Fibroblast of upper back skin (primary cell): ENCODE measurements at regions not wholly inside any gene's neighbourhood (a gene's known extent, or its start where the extent isn't known, plus 50 kb on each side); places are given as distances from the start of the nearest gene placed in this dataset.
"Not testable (repeated sequence)": the region's sequence is repeated elsewhere in the genome, so short reads cannot be mapped to it uniquely, and the experiment has no call there.

ENCODE experiments used
- DNase-seq: peaks from one replicate; pipeline ENCODE4 v3.0.0-alpha.2; 2013

DNA sequence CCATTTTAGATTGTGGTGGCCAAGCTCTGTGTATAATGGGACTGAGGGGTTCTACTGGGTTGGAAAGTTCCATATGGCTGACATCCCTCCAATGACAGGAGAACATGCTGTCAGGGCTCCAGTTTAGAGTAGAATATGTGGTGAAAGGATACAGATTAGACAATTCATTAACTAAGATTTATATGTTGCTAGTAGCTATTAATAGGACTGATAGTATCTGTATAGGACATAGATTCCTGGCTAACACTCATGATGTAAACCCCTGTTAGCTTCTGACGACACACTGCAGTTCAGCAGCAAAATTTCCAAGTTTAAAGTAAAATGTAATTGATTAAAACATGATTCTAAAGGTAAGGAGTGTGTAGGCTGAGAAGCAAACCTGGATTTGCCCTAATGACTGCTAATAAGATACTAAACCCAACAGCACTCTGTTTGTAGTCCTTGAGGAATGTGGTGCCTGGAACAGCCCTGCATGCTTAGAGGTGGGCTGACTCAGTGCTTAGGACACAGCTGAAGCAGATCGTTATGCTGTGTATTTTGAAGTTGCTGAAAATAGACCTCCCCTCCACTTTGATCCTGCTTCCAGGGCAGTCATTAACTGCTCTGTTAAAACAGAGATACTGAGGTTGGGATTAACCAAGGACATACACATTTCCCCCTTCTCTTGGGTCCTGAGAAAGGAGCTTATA, 1129.6 kb downstream of the SORCS3 start:
- peak; percentile 6 for DNase-seq

DNA sequence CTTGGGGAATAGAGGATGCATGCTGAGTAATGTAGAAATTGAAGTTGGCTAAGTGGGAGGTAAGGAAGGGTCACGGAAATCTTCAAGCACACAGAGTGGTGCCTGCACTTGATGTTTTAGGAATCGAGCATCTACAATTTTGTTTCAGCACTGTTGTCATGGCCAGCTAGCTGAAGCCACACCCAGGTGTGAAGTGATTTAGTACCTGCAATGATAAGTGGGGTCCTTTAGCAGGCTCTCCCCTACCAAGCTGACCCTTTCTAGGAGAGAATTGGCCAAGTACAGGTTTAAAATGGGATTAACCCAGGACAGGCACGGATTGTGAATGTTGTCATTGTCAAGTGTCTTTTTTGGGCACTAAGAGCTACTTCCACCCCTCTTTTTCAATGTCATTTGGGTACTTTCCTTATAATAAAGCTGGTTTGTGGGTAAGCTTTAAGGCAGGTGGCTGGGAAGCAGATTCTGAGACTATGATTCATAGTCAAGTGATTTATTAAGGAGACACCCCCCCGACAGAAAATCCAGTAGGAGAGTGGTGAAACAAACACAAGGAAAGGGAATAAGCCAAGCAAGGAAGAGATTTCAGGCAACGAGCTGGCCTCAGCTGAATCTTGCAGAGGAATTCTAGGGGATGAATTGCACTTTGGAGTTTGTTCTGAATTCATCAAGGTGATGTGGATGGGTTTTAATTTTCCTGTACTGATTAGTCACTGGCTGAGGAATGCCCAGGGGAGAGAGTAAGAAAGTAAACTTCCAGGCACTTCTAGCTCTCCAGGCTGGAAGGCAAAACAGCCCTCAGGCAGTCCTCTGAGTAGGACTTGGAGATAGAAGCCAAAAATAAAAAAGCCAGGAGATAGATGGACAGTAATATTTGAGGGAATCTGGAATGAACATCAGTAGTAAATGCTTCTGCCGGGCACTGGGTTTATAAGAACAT, 1128.4 kb downstream of the SORCS3 start:
- DNase-seq = peak; percentile 18

DNA sequence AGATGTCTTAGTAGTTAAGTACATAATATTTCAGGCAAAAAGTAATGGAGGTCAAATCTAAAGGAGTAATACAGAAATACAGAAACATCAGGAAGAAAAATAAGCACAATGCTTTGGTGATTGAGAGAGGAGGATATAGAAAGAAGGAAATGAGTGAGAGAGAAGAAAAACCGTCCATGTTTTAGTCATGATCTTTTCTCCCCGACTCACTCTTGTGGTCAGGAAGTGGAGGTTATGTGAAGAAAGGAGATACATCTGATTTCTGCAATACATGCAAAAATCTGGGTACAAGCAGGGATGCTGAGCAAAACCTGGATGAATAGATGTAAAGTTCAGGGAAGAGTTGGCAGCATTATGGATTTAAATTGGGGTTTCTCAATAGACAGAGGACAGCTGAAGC, 1122.5 kb downstream of the SORCS3 start:
- no peak for DNase-seq

DNA sequence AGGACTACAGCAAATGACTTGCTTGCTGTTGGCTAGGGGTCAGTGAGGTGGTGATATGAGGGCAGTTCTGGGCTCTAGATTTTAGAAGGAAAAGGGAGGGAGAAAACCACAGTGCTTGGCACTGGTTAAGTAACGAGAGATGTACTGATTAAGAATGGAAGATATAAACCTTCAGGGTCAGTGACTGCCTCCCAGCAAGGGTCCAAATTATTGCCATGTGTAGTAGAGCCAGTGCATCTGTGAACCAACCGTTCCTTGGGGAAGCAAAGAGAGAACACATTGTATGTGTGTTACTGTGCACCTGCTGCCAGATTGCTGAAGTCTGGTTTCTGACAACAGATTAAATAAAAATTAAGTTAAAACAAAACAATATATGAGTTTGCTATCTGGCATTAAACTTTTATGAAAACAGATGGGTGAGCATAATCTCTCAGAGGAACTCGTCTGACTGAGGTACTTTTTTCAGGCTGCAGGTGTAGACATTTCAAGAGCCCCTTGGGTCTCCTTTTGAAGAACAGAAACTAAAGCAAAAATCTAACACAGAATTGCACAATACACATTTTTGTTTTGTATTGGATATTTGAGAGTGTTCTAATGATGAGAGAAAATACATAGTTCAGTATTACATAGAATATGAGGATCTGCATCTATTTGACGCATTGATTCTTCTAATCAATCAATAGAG, 1120.6 kb downstream of the SORCS3 start:
- DNase-seq = no peak

DNA sequence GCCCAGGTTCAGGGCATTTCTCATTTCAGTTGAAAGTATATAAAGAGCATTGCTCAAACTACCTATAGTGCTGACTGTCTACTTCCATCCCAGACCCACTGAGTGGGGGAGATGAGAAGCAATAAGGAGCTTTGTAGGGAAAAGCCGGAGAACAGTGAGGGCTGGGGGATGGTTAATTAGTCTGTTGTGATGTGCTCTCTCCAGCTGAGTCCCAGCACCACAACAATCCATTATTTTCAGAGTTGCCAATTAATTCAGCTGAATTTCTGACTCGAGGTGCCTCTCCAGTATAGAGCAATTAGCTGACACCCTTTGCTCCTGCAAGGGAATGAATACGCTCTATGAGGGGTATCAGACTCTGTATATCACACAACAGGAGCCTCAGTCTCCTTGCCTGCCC, 1118.6 kb downstream of the SORCS3 start:
- DNase-seq = no peak

DNA sequence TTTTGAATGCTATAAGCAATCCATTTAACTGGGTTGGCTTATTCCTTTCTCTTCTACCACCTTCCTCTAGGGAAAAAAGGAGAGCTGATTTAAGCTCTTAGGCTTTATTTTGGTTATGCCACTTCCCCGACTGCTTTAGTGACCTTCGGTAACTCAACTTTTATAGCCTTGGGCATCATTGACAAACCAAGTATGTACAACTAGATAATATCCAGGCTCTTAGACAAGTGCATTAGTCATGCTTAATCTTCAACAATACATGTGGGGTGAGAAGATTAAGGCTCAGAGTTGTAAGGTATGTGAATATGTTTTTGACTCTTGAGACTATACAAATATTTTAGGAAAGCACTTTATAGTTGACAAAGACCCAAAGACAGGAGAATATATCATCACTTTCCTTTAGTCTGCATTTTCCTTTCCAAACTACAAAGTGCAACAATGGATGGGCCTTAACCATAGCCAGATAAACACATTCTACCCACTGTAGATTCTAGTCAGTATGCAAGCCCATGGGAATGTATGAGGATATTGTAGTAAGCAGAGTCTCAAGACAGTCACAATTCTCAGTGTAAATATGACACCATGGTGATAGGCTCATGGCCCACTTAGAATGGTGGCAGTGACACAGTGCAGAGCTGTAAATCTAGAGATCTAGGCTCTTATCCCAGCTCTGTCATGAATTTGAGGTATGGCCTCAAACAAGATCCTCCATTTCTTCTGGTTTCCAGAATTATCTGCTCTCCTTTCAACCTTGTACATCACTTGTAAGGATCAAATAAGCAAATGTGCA, 1117.3 kb downstream of the SORCS3 start:
- DNase-seq = no peak

DNA sequence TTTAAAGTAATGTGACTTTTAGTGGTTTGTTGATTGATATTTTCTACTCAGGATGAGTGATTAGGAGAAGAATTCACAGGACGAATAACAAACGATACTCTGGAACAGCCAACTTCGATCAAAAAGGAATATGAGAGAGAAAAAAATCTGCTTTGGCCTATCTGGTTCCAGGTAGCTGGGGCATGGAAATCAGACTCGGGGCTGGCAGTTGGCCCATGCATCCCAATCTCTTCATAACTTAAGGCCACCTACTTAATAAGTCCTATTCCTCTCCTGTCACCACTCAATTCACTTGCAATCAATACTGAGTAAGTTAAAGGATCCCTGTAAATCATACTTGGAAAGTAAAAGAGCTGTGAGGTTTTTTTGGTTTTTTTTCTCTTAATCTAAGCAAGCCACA, 1116.2 kb downstream of the SORCS3 start:
- DNase-seq = no peak

DNA sequence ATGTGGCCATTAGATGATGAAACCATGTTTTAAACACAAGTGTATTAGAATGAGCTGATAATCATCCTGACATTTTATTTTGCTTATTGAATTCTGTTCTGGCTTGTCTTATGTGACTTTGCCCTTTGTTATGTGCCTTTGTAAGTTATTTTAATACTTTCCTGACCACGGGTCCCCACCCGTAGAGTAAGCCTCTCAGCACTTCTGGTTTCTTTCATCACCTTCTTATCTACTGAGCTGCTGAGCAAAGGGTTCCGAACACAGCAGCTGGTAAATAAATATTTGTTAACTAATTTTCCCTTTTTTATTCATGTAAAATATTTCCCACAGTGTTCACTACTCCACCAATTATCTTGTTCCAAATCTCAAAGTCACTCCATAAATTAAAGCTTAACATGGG, 1115.3 kb downstream of the SORCS3 start:
- DNase-seq = no peak

DNA sequence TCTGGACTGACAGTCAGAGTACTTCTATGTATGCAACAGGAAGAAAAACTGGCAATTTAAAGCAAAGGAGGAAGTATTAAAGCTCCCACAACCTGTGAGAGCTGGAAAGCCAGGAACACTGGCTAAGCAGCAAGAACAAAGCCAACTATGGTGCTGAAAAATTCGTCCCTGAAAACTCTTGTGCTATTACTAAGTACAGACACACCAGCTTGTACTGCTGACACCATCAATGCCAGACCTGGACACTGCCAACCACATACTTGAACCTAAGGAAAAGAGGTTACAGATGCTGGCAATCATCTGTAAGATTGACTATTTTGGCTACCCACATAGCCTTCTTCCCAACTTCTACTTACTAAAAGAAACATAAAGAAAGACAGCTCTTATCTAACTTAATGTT, 1110.6 kb downstream of the SORCS3 start:
- no peak for DNase-seq

DNA sequence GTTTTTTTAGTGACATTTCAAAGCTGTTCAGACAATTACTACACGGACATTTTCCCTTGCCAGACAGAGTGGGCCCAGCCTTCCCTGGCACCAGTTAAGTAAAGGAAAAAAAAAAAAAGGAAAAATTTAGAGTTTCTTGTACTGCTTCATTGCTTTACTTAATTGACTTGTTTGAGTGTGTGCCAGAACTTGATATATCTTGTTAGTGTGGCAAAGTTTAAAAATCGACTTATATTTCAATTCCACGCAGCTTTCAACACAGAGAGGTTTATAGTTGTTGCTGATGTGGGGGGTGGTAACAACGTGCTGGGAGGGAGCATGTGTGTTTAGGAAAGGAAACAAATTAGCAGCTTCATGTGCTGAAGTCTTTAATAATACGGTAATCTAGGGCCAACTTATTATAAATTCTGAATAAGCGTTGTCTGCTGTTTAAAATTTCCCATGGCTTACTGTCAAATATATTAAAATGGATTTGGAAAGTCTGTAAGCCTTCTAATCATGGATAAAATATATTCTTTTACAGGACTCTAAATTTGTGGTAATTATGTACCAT, 1104.6 kb downstream of the SORCS3 start:
- no peak for DNase-seq

DNA sequence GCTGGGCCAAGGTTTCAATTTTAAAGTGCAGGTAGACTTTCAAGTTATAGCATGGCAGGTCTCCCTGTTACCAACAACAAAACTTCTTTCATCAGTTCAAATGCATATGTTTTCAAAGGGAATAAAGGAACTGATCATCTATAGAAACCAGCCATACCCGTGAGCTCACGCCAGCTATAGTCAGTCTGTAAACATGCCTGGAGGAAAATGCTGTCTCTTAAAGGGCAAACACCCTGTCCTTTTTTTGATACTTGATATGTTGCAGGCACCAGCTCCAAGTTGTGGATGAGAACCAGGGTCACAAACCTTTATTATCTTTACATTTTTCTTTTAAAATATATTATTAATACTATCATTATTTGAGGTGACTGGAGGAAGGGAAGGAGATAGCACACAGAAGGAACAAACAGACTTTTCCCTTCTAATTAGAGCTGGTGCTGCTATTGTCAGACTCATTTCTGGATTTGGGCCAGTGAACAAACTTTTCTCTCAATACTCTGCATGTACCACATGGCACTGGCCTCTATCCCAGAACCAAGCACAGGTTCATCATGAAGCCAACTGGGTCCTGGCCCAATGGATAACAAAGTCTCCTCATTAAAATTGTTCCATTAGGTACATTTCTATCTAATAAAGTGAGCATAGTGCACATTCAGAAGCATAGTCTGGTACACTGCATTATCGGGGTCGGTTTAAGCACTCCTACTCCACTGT, 1102.4 kb downstream of the SORCS3 start:
- DNase-seq = no peak

DNA sequence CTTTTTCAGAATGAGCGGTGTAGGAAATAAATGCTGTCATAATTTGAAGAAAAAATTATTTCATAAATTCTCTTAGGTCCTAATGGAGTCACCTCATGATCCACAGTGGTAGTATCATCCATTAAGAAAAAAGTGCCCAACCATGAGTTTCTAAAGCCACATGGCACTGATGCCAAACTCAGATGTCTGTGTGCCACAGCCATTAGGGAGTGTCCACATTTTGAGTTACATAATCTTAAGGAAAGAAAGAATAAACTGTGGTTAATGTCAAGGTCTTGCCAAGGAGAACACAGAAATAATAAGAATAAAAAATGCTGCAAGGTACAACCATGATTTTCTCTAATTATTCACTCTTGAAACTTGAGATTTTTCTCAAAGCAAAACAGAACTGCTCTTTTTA, 1101.8 kb downstream of the SORCS3 start:
- no peak for DNase-seq

DNA sequence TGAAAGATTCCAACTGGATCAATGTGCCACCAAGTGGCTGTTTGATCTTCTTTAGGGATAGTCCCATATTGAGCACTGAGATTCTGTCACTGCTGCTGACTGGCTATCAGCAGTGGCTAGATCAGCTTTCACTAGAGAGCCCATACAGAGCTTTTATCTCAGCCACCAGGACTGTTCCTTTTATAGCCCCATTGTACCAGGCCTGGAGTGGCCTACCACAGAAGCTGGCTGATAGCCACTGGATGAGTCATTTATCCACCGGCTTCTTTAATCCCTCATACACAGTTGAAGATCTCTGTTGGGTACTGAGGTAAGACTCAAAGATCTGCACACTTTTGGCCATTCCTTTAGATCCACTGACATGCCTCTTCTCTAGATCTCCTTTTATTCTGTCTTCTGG, 1101.1 kb downstream of the SORCS3 start:
- DNase-seq = no peak

DNA sequence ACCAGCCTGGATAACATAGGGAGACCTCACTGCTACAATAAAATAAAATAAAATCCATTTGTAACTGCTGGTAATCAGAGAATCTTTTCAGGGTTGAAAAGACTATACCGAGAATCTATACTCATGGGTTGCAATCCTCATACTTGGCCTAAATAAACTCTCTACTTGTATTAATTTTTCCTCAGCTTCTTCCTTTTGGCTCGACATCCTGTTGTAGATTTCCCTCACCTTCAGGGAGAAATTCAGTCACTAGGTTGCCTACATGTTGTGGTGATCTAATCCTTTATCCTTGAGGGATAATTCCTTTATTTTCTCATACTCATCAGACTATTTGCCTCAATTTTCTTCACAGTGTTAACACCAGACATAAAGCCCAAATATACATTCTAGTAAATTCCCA, 1093.4 kb downstream of the SORCS3 start:
- no peak for DNase-seq

DNA sequence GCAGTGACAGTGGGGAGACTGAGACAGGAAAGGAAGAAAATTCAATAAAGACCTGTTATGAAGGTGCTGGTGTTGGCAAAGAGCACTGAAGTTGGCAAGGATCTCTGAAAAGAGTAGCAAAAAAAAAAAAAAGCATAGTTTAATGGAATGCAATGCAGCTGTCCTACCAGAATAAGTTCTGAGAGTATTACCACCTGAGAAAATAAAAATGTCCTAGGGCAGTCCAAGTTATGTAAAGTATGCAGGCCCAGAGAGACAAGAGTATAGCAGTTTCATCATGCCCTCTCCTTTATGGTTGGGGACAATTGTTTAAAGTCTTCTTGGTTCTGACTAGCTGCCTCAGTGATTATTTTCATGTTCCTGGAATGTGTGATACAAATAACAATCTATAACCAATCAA, 1092.8 kb downstream of the SORCS3 start:
- DNase-seq = no peak

DNA sequence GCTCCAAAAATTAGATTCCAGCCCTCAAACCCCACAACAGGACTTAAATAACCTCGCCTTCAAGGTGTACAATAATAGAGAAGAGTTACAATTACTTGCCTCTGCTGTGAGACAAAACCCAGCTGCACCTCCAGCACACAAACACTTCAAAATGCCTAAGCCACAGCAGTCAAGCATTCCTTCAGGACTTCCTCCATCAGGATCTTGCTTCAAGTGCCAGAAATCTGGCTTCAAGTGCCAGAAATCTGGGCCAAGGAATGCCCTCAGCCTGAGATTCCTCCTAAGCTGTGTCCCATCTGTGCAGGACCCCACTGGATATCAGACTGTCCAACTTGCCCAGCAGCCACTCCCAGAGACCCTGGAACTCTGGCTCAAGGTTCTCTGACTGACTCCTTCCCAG, 1088.3 kb downstream of the SORCS3 start:
- no peak for DNase-seq

DNA sequence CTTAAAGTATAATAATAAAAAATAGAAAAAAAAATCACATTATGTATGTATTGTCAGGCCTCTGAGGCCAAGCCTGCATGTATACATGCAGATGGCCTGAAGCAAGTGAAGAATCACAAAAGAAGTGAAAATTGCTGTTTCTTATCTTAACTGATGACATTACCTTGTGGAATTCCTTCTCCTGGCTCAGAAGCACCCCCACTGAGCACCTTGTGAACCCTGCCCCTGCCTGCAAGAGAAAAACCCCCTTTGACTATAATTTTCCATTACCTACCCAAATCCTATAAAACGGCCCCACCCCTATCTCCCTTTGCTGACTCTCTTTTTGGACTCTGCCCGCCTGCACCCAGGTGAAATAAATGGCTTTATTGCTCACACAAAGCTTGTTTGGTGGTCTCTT, 1086.5 kb downstream of the SORCS3 start:
- DNase-seq = not testable (repeated sequence)

DNA sequence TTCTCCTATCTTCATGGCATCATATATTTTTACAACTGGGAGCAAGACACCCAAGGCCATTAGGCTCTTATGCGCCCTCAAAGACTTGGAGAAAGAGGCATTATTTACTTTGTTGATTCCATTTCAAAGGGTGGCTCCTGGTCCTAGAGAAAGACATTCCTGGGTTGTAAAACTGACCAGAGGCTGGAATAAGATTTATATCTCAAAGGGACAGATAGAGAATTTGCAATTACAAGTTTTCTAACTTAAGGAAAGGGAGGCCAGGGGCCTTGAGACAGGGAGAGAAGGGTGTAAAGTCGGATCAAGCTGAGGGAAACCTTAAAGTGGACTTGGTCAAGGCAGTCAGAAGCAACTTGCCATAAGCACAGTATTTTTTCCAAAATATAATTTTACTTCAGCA, 1086.0 kb downstream of the SORCS3 start:
- no peak for DNase-seq

DNA sequence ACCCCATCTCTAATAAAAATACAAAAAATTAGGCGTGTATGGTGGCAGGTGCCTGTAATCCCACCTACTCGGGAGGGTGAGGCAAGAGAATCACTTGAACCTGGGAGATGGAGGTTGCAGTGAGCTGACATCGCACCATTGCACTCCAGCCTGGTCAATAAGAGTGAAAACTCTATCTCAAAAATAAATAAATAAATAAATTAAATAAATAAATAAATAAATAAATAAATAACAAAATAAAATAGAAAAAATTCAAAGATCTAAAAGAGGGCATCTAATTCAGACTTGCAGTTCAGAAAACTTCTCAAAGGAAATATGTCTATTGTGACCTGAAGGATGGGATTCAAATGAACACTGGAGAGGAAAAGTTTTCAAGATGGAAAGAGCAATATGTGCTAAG, 1085.1 kb downstream of the SORCS3 start:
- DNase-seq = no peak

DNA sequence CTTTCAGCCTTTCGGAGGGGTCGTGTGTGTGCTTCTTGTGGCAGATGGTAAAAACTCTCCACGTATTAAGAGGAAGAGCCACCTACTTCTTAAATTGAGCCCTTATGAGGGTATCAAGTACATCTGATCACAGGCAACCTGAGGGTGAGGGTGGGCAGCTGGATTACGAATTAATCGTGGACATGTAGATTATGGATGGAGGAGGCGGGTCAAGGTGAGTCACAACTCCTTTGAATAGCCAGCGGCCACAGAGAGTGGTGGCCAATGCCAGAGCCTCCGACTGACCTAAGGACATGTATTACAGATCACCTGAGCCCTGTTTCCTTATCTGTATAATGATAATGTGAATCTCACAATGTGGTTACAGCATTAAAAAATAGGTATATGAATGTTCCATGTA, 1083.9 kb downstream of the SORCS3 start:
- DNase-seq = no peak

DNA sequence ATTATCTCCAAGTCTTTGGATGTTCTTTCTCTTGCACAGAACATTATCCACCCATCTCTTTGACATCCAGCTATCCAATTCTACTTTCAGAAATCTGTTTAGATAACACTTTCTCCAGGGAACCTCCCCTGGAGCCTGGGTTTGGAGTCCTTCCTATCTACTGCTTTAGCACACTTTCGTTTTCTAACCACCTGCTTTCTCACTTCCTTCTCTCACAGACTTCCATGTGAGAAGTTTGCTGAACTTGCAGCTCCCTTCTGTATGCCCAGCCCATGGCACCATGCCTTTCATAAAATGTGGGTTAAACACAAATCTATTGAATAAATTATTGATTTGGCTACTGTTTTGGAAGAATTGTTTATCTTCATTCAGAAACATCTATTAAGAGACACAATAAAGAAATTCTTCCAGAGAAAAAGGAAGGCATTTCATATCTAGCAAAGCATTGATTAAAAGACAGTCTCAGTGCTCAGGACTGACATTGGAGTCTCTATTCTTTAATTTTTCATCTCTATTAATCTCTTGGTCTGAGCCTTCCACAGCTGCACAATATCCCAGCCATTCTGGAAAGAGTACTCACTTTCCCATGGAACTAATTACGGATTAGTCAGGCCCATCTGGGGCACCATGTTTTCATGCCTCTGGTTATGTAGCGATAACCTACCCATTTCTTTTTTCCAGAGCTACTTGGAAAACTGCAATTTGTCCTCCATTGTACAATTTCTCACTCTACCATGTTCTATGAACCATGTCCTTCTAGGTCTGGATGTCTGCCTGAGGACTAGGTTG, 1077.3 kb downstream of the SORCS3 start:
- no peak for DNase-seq
